WTC11 (cell line): ENCODE measurements at regions not wholly inside any gene's neighbourhood (a gene's known extent, or its start where the extent isn't known, plus 50 kb on each side); places are given as distances from the start of the nearest gene placed in this dataset.

ENCODE experiments used
- ATAC-seq: fragments of 200-7000 bp; cut with Tn5 transposase; 2 replicates; pipeline ENCODE4 v1.10.0; 2021; ENCODE audit warnings: mild to moderate bottlenecking, moderate library complexity
- CTCF ChIA-PET: fragments of 300-600 bp; sonication (Branson Sonifier 250); formaldehyde crosslinking; loops from one replicate; lab custom pipeline; 2021; ENCODE audit warnings: antibody characterized with exemption; lab: Charles Lee
- POLR2A ChIA-PET: fragments of 350-600 bp; sonication (Branson Sonifier 250); formaldehyde crosslinking; loops from one replicate; lab custom pipeline; 2021; ENCODE audit warnings: antibody characterized with exemption; lab: Charles Lee
- DNase-seq: peaks from one replicate; pipeline ENCODE4 v3.0.0; 2021; ENCODE audit warnings: low spot score
- H3K27ac Mint-ChIP-seq: 2 replicates; pipeline ENCODE4 v1.8.0; 2021; ENCODE audit warnings: mixed read lengths
- H3K27me3 Mint-ChIP-seq: 2 replicates; pipeline ENCODE4 v1.8.0; 2021; ENCODE audit warnings: low read depth, mild to moderate bottlenecking, moderate library complexity, mixed read lengths
- H3K36me3 Mint-ChIP-seq: 2 replicates; pipeline ENCODE4 v1.8.0; 2021; ENCODE audit warnings: mixed read lengths
- H3K4me1 Mint-ChIP-seq: 2 replicates; pipeline ENCODE4 v1.8.0; 2022; ENCODE audit warnings: mixed read lengths
- H3K4me3 Mint-ChIP-seq: 2 replicates; pipeline ENCODE4 v1.8.0; 2021; ENCODE audit warnings: mild to moderate bottlenecking, moderate library complexity, mixed read lengths
- H3K9me3 Mint-ChIP-seq: 2 replicates; pipeline ENCODE4 v1.8.0; 2021; ENCODE audit warnings: mixed read lengths
- CBFB ChIP-seq: sonication (generic); formaldehyde crosslinking; IDR thresholded peaks from 2 replicates; pipeline ENCODE4 v1.8.1; 2022; ENCODE audit warnings: mild to moderate bottlenecking, low read depth, missing genetic modification reagents
- CREB1 ChIP-seq: sonication (generic); formaldehyde crosslinking; IDR thresholded peaks from 2 replicates; pipeline ENCODE4 v1.8.0; 2023; ENCODE audit warnings: mild to moderate bottlenecking, missing genetic modification reagents
- CREM ChIP-seq: sonication (generic); formaldehyde crosslinking; IDR thresholded peaks from 2 replicates; pipeline ENCODE4 v1.8.1; 2022; ENCODE audit warnings: mild to moderate bottlenecking, missing genetic modification reagents, moderate library complexity
- ELF4 ChIP-seq: sonication (generic); formaldehyde crosslinking; IDR thresholded peaks from 2 replicates; pipeline ENCODE4 v1.8.1; 2022; ENCODE audit warnings: low read depth, mild to moderate bottlenecking, moderate library complexity, missing genetic modification reagents
- EMX1 ChIP-seq: fragments of 250-450 bp; sonication (Bioruptor Pico); IDR thresholded peaks from 2 replicates; pipeline ENCODE4 v1.8.0; 2021; ENCODE audit warnings: mild to moderate bottlenecking
- FOXK1 ChIP-seq: sonication (generic); formaldehyde crosslinking; IDR thresholded peaks from 2 replicates; pipeline ENCODE4 v1.8.0; 2022; ENCODE audit warnings: mild to moderate bottlenecking, moderate library complexity, missing genetic modification reagents
- FOXP4 ChIP-seq: sonication (generic); formaldehyde crosslinking; IDR thresholded peaks from 2 replicates; pipeline ENCODE4 v1.8.0; 2022; ENCODE audit warnings: mild to moderate bottlenecking, missing genetic modification reagents
- IRF2 ChIP-seq: sonication (generic); formaldehyde crosslinking; IDR thresholded peaks from 2 replicates; pipeline ENCODE4 v1.8.0; 2022; ENCODE audit warnings: low read depth, missing genetic modification reagents, borderline replicate concordance
- JAZF1 ChIP-seq: fragments of 250-450 bp; sonication (Bioruptor Pico); IDR thresholded peaks from 2 replicates; pipeline ENCODE4 v1.9.0; 2021; ENCODE audit warnings: moderate library complexity, mild to moderate bottlenecking, inconsistent platforms
- MLX ChIP-seq: sonication (generic); formaldehyde crosslinking; IDR thresholded peaks from 2 replicates; pipeline ENCODE4 v1.8.1; 2023; ENCODE audit warnings: mild to moderate bottlenecking, missing genetic modification reagents, moderate library complexity
- NFATC4 ChIP-seq: fragments of 250-450 bp; sonication (Bioruptor Pico); IDR thresholded peaks from 2 replicates; pipeline ENCODE4 v1.9.0; 2021; ENCODE audit warnings: mild to moderate bottlenecking
- RELA ChIP-seq: sonication (generic); formaldehyde crosslinking; IDR thresholded peaks from 2 replicates; pipeline ENCODE4 v1.8.1; 2022; ENCODE audit warnings: missing genetic modification reagents, mild to moderate bottlenecking, borderline replicate concordance
- SMAD3 ChIP-seq: sonication (generic); formaldehyde crosslinking; IDR thresholded peaks from 2 replicates; pipeline ENCODE4 v1.8.0; 2022; ENCODE audit warnings: missing genetic modification reagents, mild to moderate bottlenecking, borderline replicate concordance
- SOX15 ChIP-seq: fragments of 250-450 bp; sonication (Bioruptor Pico); IDR thresholded peaks from 2 replicates; pipeline ENCODE4 v1.9.0; 2021; ENCODE audit warnings: mild to moderate bottlenecking
- TP53 ChIP-seq: sonication (generic); formaldehyde crosslinking; IDR thresholded peaks from 2 replicates; pipeline ENCODE4 v1.8.1; 2023; ENCODE audit warnings: mild to moderate bottlenecking, missing genetic modification reagents
- ZBTB21 ChIP-seq: sonication (generic); formaldehyde crosslinking; IDR thresholded peaks from 2 replicates; pipeline ENCODE4 v1.8.1; 2023; ENCODE audit warnings: mild to moderate bottlenecking, missing genetic modification reagents, borderline replicate concordance
- ZNF232 ChIP-seq: sonication (generic); formaldehyde crosslinking; IDR thresholded peaks from 2 replicates; pipeline ENCODE4 v1.8.0; 2022; ENCODE audit warnings: mild to moderate bottlenecking, missing genetic modification reagents
- ZNF263 ChIP-seq: sonication (generic); formaldehyde crosslinking; IDR thresholded peaks from 2 replicates; pipeline ENCODE4 v1.8.1; 2022; ENCODE audit warnings: low read depth, mild to moderate bottlenecking, moderate library complexity, missing genetic modification reagents
- TF ChIP-seq, protein P1 (sequence below): sonication (generic); formaldehyde crosslinking; IDR thresholded peaks from 2 replicates; pipeline ENCODE4 v1.8.1; 2023; ENCODE audit warnings: mild to moderate bottlenecking, missing genetic modification reagents
- TF ChIP-seq, protein P2 (sequence below): sonication (generic); formaldehyde crosslinking; IDR thresholded peaks from 2 replicates; pipeline ENCODE4 v1.8.0; 2022; ENCODE audit warnings: mild to moderate bottlenecking, missing genetic modification reagents
- TF ChIP-seq, protein P3 (sequence below): sonication (generic); formaldehyde crosslinking; IDR thresholded peaks from 2 replicates; pipeline ENCODE4 v1.8.0; 2022; ENCODE audit warnings: missing genetic modification reagents

DNA sequence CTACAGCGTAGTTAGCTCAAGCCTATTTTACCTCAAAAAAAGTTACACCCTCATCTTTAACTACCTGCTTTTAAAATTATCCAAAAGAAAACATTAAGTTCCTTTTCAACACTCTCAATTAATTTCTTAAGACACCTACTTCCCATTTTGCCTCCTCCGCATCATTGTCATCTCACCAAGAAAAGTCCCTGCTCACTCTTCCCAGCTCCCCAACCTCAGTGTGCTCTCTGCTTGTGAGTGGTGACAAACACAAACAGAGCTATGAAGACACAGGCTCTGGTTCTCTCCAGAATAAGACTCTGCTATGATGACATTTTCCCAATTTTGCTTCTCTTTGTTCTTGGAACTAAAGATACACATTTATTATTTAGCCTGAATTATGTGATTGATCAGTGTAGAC, 385.1 kb upstream of the HTR2A start (continued):
- TF ChIP-seq ELF4 (CRISPR knock-in tag), result no peak
- TF ChIP-seq, protein P1, sequence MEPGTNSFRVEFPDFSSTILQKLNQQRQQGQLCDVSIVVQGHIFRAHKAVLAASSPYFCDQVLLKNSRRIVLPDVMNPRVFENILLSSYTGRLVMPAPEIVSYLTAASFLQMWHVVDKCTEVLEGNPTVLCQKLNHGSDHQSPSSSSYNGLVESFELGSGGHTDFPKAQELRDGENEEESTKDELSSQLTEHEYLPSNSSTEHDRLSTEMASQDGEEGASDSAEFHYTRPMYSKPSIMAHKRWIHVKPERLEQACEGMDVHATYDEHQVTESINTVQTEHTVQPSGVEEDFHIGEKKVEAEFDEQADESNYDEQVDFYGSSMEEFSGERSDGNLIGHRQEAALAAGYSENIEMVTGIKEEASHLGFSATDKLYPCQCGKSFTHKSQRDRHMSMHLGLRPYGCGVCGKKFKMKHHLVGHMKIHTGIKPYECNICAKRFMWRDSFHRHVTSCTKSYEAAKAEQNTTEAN (CRISPR knock-in tag), result no peak
- TF ChIP-seq, all 79 proteins: peak for 0

GRCh38 chr13:47279920-47280319, 383.1 kb upstream of the HTR2A start:
- DNase-seq (no peak), ATAC-seq (no peak)
- Mint-ChIP-seq H3K36me3 (no peaks in the 10 kb centered on the region), H3K9me3 (peaks cover 3% of the 10 kb centered on the region; the same call in 1 of the 2 replicates), H3K4me1 (no peaks in the 10 kb centered on the region), H3K27me3 (no peaks in the 10 kb centered on the region), H3K27ac (no peak overlapping the region), H3K4me3 (no peak overlapping the region)
- ChIA-PET CTCF (no interaction called here), POLR2A (no interaction called here)
- TF ChIP-seq RELA (CRISPR knock-in tag) (no peak), SOX15 (no peak), FOXP4 (CRISPR knock-in tag) (no peak), CBFB (CRISPR knock-in tag) (no peak), NFATC4 (CRISPR knock-in tag) (no peak), ZNF263 (CRISPR knock-in tag) (no peak), ZBTB21 (CRISPR knock-in tag) (no peak), ZNF232 (CRISPR knock-in tag) (no peak), CREM (CRISPR knock-in tag) (no peak), ELF4 (CRISPR knock-in tag) (no peak), MLX (no peak), SMAD3 (CRISPR knock-in tag) (no peak), CREB1 (CRISPR knock-in tag) (no peak), IRF2 (CRISPR knock-in tag) (no peak), FOXK1 (CRISPR knock-in tag) (no peak), EMX1 (CRISPR knock-in tag) (no peak), TP53 (no peak), JAZF1 (CRISPR knock-in tag) (no peak)
- TF ChIP-seq, protein P2, sequence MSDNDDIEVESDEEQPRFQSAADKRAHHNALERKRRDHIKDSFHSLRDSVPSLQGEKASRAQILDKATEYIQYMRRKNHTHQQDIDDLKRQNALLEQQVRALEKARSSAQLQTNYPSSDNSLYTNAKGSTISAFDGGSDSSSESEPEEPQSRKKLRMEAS (CRISPR knock-in tag), result no peak
- TF ChIP-seq, protein P3, sequence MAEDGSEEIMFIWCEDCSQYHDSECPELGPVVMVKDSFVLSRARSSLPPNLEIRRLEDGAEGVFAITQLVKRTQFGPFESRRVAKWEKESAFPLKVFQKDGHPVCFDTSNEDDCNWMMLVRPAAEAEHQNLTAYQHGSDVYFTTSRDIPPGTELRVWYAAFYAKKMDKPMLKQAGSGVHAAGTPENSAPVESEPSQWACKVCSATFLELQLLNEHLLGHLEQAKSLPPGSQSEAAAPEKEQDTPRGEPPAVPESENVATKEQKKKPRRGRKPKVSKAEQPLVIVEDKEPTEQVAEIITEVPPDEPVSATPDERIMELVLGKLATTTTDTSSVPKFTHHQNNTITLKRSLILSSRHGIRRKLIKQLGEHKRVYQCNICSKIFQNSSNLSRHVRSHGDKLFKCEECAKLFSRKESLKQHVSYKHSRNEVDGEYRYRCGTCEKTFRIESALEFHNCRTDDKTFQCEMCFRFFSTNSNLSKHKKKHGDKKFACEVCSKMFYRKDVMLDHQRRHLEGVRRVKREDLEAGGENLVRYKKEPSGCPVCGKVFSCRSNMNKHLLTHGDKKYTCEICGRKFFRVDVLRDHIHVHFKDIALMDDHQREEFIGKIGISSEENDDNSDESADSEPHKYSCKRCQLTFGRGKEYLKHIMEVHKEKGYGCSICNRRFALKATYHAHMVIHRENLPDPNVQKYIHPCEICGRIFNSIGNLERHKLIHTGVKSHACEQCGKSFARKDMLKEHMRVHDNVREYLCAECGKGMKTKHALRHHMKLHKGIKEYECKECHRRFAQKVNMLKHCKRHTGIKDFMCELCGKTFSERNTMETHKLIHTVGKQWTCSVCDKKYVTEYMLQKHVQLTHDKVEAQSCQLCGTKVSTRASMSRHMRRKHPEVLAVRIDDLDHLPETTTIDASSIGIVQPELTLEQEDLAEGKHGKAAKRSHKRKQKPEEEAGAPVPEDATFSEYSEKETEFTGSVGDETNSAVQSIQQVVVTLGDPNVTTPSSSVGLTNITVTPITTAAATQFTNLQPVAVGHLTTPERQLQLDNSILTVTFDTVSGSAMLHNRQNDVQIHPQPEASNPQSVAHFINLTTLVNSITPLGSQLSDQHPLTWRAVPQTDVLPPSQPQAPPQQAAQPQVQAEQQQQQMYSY (CRISPR knock-in tag), result no peak
